Myocyte (in vitro differentiated cells): ENCODE measurements at regions not wholly inside any gene's neighbourhood (a gene's known extent, or its start where the extent isn't known, plus 50 kb on each side); places are given as distances from the start of the nearest gene placed in this dataset.
"Not testable (repeated sequence)": the region's sequence is repeated elsewhere in the genome, so short reads cannot be mapped to it uniquely, and the experiment has no call there.

Experiments
- DNase-seq: peaks from one replicate; pipeline ENCODE4 v3.0.0-alpha.2; 2012; ENCODE audit warnings: low read depth

DNA sequence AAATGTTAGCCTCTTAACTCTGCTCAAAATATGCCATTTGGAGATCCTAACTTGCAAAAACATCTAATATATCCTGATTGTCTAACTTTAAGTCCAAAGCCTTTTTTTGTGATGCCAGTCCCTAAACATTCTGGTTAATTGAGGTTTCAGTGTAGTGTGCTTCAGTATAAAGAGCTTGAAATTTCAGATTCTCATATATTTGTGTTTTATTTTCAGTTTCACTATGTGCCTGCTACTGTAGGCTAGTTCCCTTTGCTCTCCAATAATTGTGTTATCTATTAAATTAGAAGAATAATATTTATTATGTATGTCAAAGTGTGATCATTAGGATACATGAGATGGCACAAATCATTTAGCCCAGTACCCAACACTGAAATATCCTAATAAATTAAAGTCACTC is 1361.2 kb downstream of the XPNPEP1 start:
- DNase-seq, result no peak

DNA sequence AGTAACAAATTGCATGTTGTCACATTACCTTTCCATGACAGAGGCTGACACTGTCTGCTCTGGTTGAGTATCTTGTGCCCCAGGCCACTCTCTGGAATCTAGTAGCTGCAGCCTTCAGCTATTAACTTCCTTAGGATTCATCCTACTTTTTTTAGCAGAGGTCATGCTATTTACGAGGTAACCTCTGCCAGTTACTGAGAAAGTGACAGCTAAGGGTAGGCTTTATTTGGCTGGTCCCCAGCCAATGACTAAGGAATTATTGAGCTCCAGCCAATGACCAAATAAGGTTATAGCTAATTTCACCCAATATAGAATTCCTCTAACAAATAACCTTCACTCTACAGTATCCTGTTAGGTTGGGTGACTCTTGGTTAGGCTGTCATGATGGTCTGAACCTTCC is 1361.7 kb downstream of the XPNPEP1 start:
- no peak for DNase-seq

DNA sequence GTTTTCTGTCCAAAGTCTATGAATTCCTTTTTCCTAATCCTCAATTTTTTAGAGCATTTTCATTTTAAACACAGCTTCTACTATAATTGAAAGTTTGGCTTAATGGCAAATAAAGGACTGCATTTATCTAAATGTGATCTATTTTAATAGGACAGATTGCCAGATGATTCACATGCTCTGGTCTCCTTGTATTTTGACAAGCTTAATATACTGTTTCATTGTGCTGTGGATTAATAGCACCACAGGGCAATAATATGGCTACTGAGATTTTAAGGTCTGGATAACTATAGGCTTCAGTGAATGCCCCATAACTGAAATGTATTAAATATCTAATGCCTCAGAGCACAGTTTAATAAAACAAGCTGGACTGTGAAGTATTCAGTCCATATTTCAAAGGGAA is 1362.8 kb downstream of the XPNPEP1 start:
- DNase-seq, result no peak

DNA sequence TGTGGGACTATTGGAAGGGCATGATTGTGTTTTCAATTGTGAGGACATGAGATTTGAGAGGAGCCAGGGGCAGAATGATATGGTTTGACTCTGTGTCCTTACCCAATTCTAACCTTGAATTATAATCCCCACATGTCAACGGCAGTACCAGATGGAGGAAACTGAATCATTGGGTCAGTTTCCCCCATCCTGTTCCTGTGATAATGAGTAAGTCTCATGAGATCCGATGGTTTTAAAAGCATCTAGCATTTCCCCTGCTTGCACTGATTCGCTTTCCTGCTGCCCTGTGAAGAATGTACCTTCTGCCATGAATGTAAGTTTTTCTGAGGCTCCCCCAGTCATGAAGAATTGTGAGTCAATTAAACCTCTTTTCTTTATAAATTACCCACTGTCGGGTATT is 1367.1 kb downstream of the XPNPEP1 start:
- no peak for DNase-seq

DNA sequence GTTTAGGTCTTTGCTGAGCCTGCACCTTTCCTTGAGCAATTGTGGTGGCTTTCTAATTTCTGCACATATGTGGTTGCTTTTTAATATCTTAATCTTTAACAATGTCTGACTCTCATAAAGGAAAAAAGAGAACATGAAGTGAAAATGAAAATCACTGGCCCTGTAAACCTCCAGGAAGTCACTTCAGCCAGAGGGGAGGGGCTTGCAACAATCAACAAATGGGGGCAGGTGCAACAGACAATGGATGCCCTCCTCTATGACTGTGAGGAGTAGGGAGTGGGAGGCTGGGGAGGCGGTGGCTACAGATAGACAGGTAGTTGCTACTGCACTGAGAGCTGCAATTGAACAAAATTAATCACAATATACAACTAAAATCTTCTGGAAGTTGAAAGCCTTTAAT is 1377.4 kb downstream of the XPNPEP1 start:
- DNase-seq, result no peak

DNA sequence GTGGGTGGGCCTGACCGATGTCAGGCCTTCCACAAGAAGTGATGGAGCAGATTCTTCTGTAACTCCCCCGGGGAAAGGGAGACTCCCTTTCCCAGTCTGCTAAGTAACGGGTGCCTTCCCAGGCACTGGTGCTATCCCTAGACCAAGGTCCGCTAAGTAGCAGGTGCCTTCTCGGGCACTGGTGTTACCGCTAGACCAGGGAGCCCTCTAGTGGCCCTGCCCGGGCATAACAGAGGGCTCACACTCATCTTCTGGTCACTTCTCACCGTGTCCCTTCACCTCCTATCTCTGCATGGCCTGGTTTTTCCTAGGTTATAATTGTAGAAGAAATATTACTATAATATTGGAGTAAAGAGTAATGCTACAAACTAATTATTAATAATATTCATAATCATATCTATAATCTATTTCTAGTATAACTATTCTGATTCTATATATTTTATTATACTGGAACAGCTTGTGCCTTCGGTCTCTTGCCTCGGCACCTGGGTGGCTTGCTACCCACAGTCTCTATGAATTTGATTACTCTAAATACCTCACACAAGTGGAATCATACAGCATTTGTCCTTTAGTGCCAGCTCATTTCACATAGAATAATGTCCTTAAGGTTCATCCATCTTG is 1378.7 kb downstream of the XPNPEP1 start:
- DNase-seq, result peak; percentile 42

DNA sequence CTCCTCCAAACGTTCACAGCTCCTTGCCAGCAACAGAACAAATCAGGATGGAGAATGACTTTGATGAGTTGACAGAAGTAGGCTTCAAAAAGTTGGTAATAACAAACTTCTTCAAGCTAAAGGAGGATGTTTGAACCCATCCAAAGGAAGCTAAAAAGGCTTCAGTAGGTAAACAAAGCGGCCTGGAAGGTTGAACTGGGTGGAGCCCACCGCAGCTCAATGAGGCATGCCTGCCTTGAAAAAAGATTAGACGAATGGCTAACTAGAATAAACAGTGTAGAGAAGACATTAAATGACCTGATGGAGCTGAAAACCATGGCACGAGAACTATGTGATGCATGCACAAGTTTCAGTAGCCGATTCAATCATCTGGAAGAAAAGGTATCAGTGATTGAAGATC is 1369.0 kb upstream of the SORCS1 start:
- DNase-seq, result not testable (repeated sequence)

DNA sequence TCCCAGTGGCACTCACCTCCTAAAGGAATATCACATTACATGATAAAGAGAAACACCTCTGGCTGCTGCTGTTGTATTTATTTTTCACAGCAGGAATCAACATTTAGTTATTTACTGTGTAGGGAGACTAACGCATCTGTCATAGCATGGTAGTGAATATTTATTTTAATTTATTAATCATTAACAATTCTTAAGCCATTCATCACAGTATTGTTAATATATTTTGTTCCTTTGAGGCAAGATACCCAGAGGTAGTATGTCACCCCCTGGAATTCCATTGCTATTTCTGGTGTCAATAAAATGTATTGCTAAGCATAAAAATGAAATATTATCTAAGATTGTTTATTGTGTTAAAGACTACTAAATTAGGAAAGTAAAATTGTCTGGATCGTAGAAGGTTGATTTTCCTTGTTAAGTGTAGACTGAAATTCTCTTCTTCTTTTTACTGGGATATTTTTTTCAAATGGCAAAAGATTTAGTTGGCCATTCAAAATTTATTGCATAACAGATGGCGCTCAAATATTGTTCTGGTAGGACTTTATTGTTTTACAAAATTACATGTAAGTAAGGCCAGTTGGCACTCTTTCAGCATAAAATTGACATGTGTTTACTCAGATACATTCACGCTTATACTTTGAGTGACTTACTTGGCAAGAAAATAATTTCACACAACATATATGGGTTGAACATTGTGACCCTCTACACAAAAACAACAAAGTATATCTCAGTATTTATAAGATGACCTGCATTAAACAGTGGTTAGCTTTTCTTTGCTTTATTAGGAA is 1358.7 kb upstream of the SORCS1 start:
- DNase-seq, result no peak

DNA sequence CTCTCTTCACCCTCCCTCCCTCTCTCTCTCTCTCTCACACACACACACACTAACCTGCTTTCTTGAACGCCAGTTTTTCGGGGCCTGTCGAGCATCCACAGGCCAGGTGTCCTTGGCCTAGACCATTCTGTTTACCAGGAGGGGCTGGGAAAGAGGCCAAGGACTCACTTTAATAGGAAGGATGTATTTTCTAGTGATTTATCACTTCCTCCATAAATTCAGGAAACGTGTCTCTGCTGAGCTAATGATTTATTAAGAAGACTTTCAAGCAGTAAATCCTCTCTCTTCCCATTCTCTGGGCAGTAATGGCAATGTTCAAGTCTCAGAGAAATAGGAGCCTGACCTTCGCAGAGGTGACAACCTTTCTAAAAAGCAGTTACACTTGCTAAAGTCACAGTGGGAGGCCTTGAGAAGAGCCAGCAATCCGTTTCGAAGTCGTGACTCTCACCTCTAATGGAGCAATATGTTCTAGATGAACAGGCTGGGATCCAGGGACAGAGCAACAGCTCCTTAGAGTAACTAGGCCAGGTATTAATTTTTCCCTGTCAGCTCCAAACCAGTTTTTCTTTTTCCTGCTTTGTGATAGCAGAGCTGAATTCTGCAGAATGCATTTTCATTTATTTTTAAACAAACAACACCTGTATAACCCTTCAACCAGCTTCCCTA is 1357.5 kb upstream of the SORCS1 start:
- DNase-seq, result no peak

DNA sequence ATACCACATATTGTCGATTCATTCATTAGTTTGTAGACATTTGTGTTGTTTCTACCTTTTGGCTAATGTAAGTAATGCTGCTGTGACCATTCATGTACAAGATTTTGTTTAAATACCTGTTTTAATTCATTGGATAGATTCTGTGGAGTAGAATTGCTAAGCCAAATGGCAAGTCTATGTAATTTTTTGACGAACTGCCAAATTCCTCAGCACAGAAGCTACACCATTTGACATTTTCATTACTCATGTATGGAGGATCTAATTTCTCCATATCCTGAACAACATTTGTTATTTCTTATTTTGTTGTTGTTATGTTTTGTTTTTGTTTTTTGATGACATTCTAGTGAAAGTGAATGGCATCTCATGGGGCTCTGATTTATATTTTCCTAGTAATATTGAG is 1351.3 kb upstream of the SORCS1 start:
- no peak for DNase-seq

DNA sequence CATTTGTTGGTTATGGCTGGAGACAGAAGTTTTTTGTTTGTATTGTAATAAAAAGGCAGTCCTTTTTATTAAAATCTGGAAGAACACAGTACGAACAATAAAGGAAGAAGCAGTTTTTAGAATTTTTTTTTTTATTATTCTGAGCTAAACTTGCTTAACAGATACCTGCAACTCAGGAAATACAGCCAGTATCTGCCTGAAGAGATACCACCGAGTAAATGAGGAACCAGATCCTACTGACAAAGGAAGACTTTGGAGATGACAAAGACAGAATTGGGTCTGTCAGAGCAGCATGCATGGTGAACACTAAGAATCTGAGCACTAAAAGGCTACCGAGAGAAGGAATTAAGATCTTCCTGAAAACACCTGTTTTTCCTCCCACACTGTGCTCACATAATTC is 1335.9 kb upstream of the SORCS1 start:
- no peak for DNase-seq

DNA sequence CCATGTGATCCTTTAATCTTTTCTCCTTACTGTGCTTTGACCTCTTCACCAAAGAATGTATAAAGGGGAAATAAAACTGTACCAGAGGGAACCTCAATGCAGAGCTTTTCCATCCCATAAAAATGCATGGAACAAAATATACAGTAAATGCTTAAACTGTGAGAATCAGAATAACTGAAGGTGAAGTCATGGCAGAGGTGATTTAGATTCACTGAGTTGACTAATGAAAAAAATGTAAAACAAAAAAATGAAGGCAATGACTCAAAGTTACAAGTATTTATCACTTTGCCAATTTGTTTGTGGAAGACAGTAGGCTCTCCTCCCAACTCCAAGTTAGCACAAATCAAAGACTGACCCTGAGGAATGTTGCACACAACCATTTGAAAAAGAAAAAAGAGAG is 1331.6 kb upstream of the SORCS1 start:
- no peak for DNase-seq

DNA sequence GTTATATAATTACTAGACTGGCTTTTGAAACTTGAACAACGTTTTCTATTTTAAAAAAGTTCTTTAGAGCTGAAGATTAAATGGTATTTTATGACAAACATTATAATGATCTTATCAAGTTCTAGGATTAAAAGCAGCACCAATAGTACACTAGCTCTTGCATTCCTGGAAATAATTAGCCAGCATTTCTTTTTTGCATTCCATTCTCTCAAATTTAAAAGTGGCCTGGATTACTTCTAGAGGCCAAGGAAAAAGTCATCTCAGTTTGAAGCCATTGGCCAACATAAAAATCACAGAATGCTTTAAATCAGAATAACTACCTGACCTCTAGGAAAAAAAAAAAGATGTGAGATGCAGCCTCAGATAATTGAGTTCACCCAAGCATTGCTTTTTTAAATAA is 1326.4 kb upstream of the SORCS1 start:
- DNase-seq, result no peak

DNA sequence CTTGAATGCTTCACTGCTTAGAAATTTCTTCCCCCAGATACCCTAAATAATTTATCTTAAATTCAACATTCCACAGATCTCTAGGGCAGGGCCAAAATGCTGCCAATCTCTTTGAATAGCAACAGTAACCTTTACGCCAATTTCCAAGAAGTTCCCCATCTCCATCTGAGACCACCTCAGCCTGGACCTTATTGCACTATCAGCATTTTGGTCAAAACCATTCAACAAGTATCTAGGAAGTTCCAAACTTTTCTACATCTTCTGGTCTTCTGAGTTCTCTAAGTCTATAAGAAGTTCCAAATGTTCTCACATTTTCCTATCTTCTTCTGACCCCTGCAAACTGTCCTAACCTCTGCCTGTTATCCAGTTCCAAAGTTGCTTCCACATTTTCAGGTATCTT is 1306.9 kb upstream of the SORCS1 start:
- DNase-seq, result no peak

DNA sequence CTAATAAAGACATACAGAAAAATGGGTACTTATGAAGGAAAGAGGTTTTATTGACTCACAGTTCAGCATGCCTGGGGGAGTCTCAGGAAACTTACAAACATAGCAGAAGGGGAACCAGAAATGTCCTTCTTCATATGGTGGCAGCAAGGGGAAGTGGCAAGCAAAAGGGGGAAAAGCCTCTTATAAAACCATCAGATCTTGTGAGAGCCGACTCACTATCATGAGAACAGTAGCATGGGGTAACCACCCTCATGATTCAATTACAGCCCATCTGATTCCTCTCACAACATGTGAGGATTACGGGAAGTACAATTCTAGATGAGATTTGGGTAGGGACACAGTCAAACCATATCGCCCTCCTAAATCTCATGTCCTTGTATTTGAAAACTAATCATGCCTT is 1305.4 kb upstream of the SORCS1 start:
- no peak for DNase-seq

DNA sequence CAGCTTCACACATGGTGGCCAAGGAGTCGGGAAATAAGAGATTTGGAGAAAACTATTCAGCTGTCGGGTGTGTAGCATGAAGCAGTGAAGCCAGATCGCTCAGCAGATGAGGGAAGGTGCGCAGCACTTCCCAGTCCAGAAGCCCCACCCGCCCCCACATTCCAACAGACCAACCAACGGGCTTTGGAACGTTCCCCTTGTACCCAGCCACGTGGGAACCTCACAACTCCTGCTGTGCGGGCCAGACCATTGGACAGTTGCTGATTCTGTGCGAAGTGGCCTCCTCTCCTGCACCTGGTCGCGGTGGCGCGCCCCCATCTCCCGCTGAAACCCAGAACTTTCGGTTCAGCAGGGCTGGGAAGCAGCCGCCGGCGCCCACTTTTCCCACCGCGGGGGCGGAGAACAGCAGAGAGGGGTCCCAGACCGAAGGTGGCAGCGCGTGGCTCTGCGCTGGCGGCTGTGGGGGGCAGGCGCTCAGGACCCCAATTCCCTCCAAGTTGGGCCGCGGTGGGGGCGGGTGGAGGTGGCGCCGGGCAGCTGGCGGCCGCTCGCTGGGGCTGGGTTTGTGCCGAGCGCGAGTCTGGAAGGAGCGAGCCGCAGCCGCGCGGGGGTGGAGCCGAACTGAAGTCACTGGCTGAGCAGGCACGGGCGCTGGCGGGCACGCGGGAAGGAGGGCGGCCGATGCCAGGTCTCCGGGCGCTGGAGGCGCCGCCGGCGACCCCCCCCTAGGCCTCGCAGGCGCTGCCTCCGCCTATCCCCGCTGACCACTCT is 1301.5 kb upstream of the SORCS1 start:
- DNase-seq, result no peak

DNA sequence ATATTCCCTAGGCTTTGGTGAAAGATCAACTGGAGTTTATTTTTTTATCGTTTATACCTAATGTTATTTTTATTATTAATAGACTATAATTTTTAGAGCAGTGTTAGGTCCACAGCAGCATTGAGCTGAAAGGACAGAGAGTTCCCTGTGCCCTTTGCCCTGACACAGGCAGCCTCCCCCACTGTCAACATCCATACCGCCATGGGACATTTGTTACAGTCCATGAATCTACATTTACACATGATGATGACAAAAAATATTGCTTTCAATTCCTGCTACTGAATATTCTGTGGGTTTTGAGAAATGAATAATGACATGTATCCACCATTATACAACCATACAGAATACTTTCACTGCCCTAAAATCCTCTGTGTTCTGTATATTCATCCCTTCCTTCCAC is 1297.5 kb upstream of the SORCS1 start:
- DNase-seq, result no peak

DNA sequence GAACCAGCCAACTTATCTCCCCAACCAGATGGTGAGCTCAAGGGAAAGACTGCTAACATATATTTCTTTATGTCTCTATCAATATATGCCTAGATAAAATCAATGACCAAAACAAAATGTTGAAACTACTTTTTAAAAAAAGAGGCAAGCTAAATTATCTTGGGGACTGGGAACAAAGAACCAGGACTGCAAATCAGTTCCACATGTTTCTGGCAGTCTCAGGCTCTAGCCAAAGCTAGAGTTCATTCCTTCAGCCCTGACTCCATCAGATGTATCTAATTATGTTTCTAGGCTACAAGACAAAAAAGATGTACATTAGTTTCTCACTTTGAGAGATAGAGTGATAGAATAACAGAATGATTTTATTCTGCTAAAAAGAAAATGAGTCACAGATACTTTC is 1290.3 kb upstream of the SORCS1 start:
- no peak for DNase-seq

DNA sequence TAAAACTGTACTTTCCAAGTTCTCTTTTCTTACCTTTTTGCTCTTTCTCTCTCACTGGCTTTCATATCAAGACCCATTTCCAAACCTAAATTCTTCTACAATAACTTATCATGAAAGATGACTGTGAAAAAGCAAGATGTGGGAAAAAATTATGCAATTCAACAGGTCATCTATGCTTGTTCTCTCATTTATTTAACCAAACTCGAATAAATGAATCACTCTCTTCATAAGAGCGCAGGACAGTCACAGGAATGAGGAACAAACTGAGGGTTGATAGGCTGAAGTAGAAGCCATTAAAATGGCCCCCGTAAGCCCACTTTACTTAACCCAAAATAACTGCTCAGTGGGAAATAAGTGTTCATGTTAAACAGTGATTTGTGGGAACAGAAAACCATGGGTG is 1289.7 kb upstream of the SORCS1 start:
- no peak for DNase-seq

DNA sequence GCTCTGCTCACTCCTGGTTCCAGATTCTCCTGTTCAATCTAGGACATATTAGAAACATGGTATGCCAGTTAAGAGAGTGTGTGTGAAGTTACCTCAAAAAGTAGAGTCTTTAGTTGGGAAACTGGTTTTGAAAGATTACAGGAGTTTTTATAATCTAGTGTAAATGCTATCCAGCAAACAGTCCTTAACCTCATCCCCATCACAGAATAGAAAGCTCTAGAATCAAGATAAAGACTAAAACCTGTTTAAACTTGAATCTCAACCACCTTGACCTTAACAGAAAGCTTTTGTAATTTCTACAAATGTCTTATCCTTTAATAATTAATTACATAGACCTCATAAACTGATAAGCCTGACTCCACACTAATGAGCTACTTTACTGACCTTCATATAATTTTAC is 1288.7 kb upstream of the SORCS1 start:
- no peak for DNase-seq

DNA sequence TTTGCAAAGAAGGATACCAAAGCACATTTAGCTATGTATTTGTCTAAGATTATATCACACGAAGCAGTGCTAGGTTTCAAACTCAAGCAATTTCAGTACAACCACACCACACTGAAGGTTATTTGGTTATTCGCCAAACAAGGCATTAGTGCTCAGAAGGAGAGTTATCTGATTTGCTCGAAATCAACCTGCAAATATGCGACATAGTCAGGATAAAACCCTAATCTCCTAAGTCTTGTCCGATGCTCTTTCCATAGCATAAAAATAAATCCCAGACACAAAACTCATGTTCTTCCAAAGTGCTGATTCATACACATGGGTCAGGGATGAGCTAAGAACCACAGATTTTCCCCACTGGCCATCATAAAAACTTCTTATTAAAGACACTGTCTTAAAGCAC is 1288.0 kb upstream of the SORCS1 start:
- no peak for DNase-seq

DNA sequence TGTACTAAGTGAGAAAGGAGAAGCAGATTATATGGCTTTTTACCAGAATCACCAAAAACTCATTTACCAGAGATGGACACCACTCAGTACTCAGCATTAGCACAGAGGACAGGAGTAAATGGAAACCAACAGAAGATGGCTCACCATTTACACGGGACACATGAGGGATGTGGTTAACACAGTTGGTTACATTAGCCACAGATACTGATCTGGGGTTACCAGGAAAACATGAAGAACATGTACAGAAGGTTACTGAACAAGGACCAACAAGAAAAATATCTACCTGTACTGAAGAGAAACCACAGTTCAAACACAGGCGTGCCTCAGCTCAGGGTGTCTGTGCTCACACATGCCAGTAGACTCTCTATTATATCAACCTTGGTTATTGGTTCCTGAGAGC is 1285.8 kb upstream of the SORCS1 start:
- no peak for DNase-seq
